ENCODE measurements at regions not wholly inside any gene's neighbourhood (a gene's known extent, or its start where the extent isn't known, plus 50 kb on each side); places are given as distances from the start of the nearest gene placed in this dataset.

GRCh38 chr5:135706893-135707292 is 127.6 kb upstream of the SLC25A48 start:
- Histone ChIP-seq H3K27me3 (no peaks in the 10 kb centered on the region), H3K9me3 (no peaks in the 10 kb centered on the region), H3K4me1 (peaks cover 0 to 10% (median 2%) of the 10 kb centered on the region in 4 donors), H3K27ac (no peak overlapping the region), H3K36me3 (no peaks in the 10 kb centered on the region), H3K4me3 (no peak overlapping the region)
- in situ Hi-C loops (cut with MboI; ENCODE audit: low pct_ligation_motif_present in 1 of 4, low pct_unique_long_range_greater_than_20kb in 1 of 4, low sequenced_read_pairs in 3 of 4): no loop called here
- DNase-seq: no peak
- TF ChIP-seq EP300 (IDR thresholded peaks at IDR 0.05; ENCODE audit: low read depth) (no peak), POLR2A (IDR thresholded peaks at IDR 0.05) (no peak), CTCF (IDR thresholded peaks at IDR 0.05) (no peak), POLR2AphosphoS5 (IDR thresholded peaks at IDR 0.05) (no peak)
- 87 to 100% methylated on average over 1 to 4 of the region's 4 CpGs for WGBS, 2 donors (ENCODE audit: low coverage in 1 of 2)
- intact Hi-C loops (cut with DNase I; ENCODE audit: low total_unique reads): no loop called here

GRCh38 chr5:135706474-135706873 is 127.7 kb upstream of the CXCL14 start:
- Histone ChIP-seq H3K4me3 (no peak overlapping the region), H3K27me3 (no peaks in the 10 kb centered on the region), H3K4me1 (peaks cover 0 to 10% (median 2%) of the 10 kb centered on the region in 4 donors), H3K36me3 (no peaks in the 10 kb centered on the region), H3K9me3 (no peaks in the 10 kb centered on the region), H3K27ac (no peak overlapping the region)
- WGBS, 2 donors (ENCODE audit: low coverage in 1 of 2): 89 to 100% methylated on average over 4 to 8 of the region's 8 CpGs
- TF ChIP-seq POLR2A (IDR thresholded peaks at IDR 0.05) (no peak), EP300 (IDR thresholded peaks at IDR 0.05; ENCODE audit: low read depth) (no peak), POLR2AphosphoS5 (IDR thresholded peaks at IDR 0.05) (no peak), CTCF (IDR thresholded peaks at IDR 0.05) (no peak)
- in situ Hi-C loops (cut with MboI; ENCODE audit: low pct_ligation_motif_present in 1 of 4, low pct_unique_long_range_greater_than_20kb in 1 of 4, low sequenced_read_pairs in 3 of 4): no loop called here
- intact Hi-C loops (cut with DNase I; ENCODE audit: low total_unique reads): no loop called here
- no peak for DNase-seq

GRCh38 chr5:135705941-135706466 is 127.2 kb upstream of the CXCL14 start:
- peak; percentile 27 for DNase-seq
- intact Hi-C loops (cut with DNase I; ENCODE audit: low total_unique reads): no loop called here
- Histone ChIP-seq H3K36me3 (no peaks in the 10 kb centered on the region), H3K27me3 (no peaks in the 10 kb centered on the region), H3K4me3 (no peak overlapping the region), H3K4me1 (peaks cover 0 to 10% (median 2%) of the 10 kb centered on the region in 4 donors), H3K27ac (peak overlapping the region in 1 of 4 donors; percentile 2), H3K9me3 (no peaks in the 10 kb centered on the region)
- in situ Hi-C loops (cut with MboI; ENCODE audit: low pct_ligation_motif_present in 1 of 4, low pct_unique_long_range_greater_than_20kb in 1 of 4, low sequenced_read_pairs in 3 of 4): no loop called here
- TF ChIP-seq POLR2A (IDR thresholded peaks at IDR 0.05) (no peak), EP300 (IDR thresholded peaks at IDR 0.05; ENCODE audit: low read depth) (no peak), CTCF (IDR thresholded peaks at IDR 0.05) (no peak), POLR2AphosphoS5 (IDR thresholded peaks at IDR 0.05) (no peak)
- 60% methylated on average over 5 of the region's 5 CpGs; no CpG with 5 or more reads in 1 of the 2 donors for WGBS, 2 donors (ENCODE audit: low coverage in 1 of 2)

GRCh38 chr5:135705141-135705631 is 126.4 kb upstream of the CXCL14 start:
- no peaks in the 10 kb centered on the region for H3K36me3 ChIP-seq
- no peak for DNase-seq
- H3K27me3 ChIP-seq: no peaks in the 10 kb centered on the region
- intact Hi-C loops (cut with DNase I; ENCODE audit: low total_unique reads) (no loop called here), in situ Hi-C loops (cut with MboI; ENCODE audit: low pct_ligation_motif_present in 1 of 4, low pct_unique_long_range_greater_than_20kb in 1 of 4, low sequenced_read_pairs in 3 of 4) (no loop called here)
- H3K4me3 ChIP-seq: no peak overlapping the region
- H3K27ac ChIP-seq: peak overlapping the region in 1 of 4 donors; percentile 2
- TF ChIP-seq POLR2AphosphoS5 (IDR thresholded peaks at IDR 0.05): no peak
- TF ChIP-seq CTCF (IDR thresholded peaks at IDR 0.05): no peak
- TF ChIP-seq EP300 (IDR thresholded peaks at IDR 0.05; ENCODE audit: low read depth): no peak
- no peak for TF ChIP-seq POLR2A (IDR thresholded peaks at IDR 0.05)
- 70% methylated on average over 5 of the region's 5 CpGs; no CpG with 5 or more reads in 1 of the 2 donors for WGBS, 2 donors (ENCODE audit: low coverage in 1 of 2)
- H3K9me3 ChIP-seq: no peaks in the 10 kb centered on the region
- peaks cover 0 to 10% (median 2%) of the 10 kb centered on the region in 4 donors for H3K4me1 ChIP-seq
